NCI-H1436 treated with DMSO at 0.1 percent for 48 hours (cell line): ENCODE measurements at regions not wholly inside any gene's neighbourhood (a gene's known extent, or its start where the extent isn't known, plus 50 kb on each side); places are given as distances from the start of the nearest gene placed in this dataset.
"Not testable (repeated sequence)": the region's sequence is repeated elsewhere in the genome, so short reads cannot be mapped to it uniquely, and the experiment has no call there.

Experiments used
- DNase-seq: peaks from one replicate; lab custom pipeline; 2025; lab: John Stamatoyannopoulos, UW

GRCh38 chr1:232163533-232163932 lies 466.4 kb downstream of the SIPA1L2 start:
- DNase-seq, result no peak

- no peak for DNase-seq
Observed at GRCh38 chr1:232162001-232162400, 467.9 kb downstream of the SIPA1L2 start.

GRCh38 chr1:232158558-232158957 lies 471.4 kb downstream of the SIPA1L2 start:
- DNase-seq, result not testable (repeated sequence)

GRCh38 chr1:232156070-232156469 lies 473.9 kb downstream of the SIPA1L2 start:
- DNase-seq, result not testable (repeated sequence)

GRCh38 chr1:232153652-232154051 lies 476.3 kb downstream of the SIPA1L2 start:
- no peak for DNase-seq

- no peak for DNase-seq
Observed at GRCh38 chr1:232150770-232151548, 479.0 kb downstream of the SIPA1L2 start.

- DNase-seq, result no peak
Observed at GRCh38 chr1:232149287-232150201, 480.4 kb downstream of the SIPA1L2 start.

- no peak for DNase-seq
Observed at GRCh38 chr1:232147215-232147614, 482.7 kb downstream of the SIPA1L2 start.

- DNase-seq, result no peak
Observed at GRCh38 chr1:232146514-232146913, 483.4 kb downstream of the SIPA1L2 start.

GRCh38 chr1:232145768-232146167 lies 484.2 kb downstream of the SIPA1L2 start:
- no peak for DNase-seq

- no peak for DNase-seq
Observed at GRCh38 chr1:232144696-232145230, 485.2 kb downstream of the SIPA1L2 start.

GRCh38 chr1:232143315-232143886 lies 486.5 kb downstream of the SIPA1L2 start:
- DNase-seq, result no peak

GRCh38 chr1:232142403-232143314 lies 487.3 kb downstream of the SIPA1L2 start:
- DNase-seq, result no peak

GRCh38 chr1:232141167-232141448 lies 488.8 kb downstream of the SIPA1L2 start:
- DNase-seq, result not testable (repeated sequence)

- DNase-seq, result no peak
Observed at GRCh38 chr1:232140419-232141166, 489.3 kb downstream of the SIPA1L2 start.

GRCh38 chr1:232139444-232139843 lies 490.5 kb downstream of the SIPA1L2 start:
- no peak for DNase-seq

- DNase-seq, result no peak
Observed at GRCh38 chr1:232138044-232138443, 491.9 kb downstream of the SIPA1L2 start.

GRCh38 chr1:232137066-232137465 lies 492.9 kb downstream of the SIPA1L2 start:
- no peak for DNase-seq

- no peak for DNase-seq
Observed at GRCh38 chr1:232136136-232136535, 493.8 kb downstream of the SIPA1L2 start.

GRCh38 chr1:232134365-232134764 lies 495.6 kb downstream of the SIPA1L2 start:
- no peak for DNase-seq

- no peak for DNase-seq
Observed at GRCh38 chr1:232132572-232132971, 497.4 kb downstream of the SIPA1L2 start.
